SU-DHL-6 (cell line): ENCODE measurements at regions not wholly inside any gene's neighbourhood (a gene's known extent, or its start where the extent isn't known, plus 50 kb on each side); places are given as distances from the start of the nearest gene placed in this dataset.

Source experiments
- CTCF ChIP-seq: fragments of 200-600 bp; sonication (generic); IDR thresholded peaks from one replicate; pipeline ENCODE4 v1.5.1; 2017; ENCODE audit warnings: antibody characterized with exemption, mild to moderate bottlenecking, low read length, moderate library complexity; ENCODE audit not compliant: insufficient read depth, poor library complexity, severe bottlenecking
- EZH2phosphoT487 ChIP-seq: fragments of 200-600 bp; sonication (generic), shearing (Covaris generic); conservative IDR thresholded peaks from 2 replicates; pipeline ENCODE4 v1.6.1; 2018; ENCODE audit warnings: mild to moderate bottlenecking, antibody characterized with exemption, low read length, moderate library complexity, mixed read lengths

GRCh38 chr13:83601539-83601938, 280.7 kb downstream of the SLITRK1 start:
- no peak for TF ChIP-seq CTCF
- no peak for TF ChIP-seq EZH2phosphoT487
